ENCODE measurements at regions not wholly inside any gene's neighbourhood (a gene's known extent, or its start where the extent isn't known, plus 50 kb on each side); places are given as distances from the start of the nearest gene placed in this dataset.

- dilution Hi-C loops (cut with HindIII; ENCODE audit: low sequenced_read_pairs, unreplicated experiment), result no loop called here
Measured at GRCh38 chr10:3474266-3474665, 301.7 kb upstream of the PITRM1 start.

More at GRCh38 chr10:3474266-3474665, 301.7 kb upstream of the PITRM1 start:
- Histone ChIP-seq H3K4me2 (ENCODE audit: low read depth, low read length) (no peak overlapping the region), H3K23ac (ENCODE audit: low read depth, low read length) (no peak overlapping the region), H2AK9ac (replicated peaks; ENCODE audit: low read depth, low read length, poor library complexity) (no peak overlapping the region), H3K27me3 (ENCODE audit: control insufficient read depth, insufficient read depth, low read length) (no peaks in the 10 kb centered on the region), H3K9me3 (ENCODE audit: control insufficient read depth, insufficient read depth, low read length) (no peaks in the 10 kb centered on the region; the same call in 1 of the 2 replicates), H3K14ac (replicated peaks; ENCODE audit: low read depth, low read length) (no peak overlapping the region), H3K4me1 (ENCODE audit: control insufficient read depth, insufficient read depth, low read length) (peaks cover 14% of the 10 kb centered on the region), H4K20me1 (ENCODE audit: insufficient read depth, low read length) (no peaks in the 10 kb centered on the region), H3K79me1 (ENCODE audit: low read depth in 1 of 2, low read length in 2 of 2) (peaks cover 0 to 5% of the 10 kb centered on the region in 2 experiments; a peak in 2 of 4 replicates), H2AK5ac (ENCODE audit: low read depth, low read length) (peak overlapping the region; percentile 62; the same call in 1 of the 2 replicates), H2BK15ac (ENCODE audit: low read depth, low read length) (no peak overlapping the region), H2AFZ (replicated peaks; ENCODE audit: low read length, poor library complexity) (no peak overlapping the region), H3K9ac (ENCODE audit: low read depth, low read length) (no peak overlapping the region), H3K9me1 (ENCODE audit: insufficient read depth, low read length) (peaks cover 15% of the 10 kb centered on the region), H2BK120ac (ENCODE audit: low read depth, low read length) (no peak overlapping the region), H4K8ac (ENCODE audit: low read depth in 2 of 2, low read length in 2 of 2) (no peak overlapping the region), H2BK5ac (ENCODE audit: low read depth, low read length, poor library complexity, severe bottlenecking) (no peak overlapping the region), H4K5ac (ENCODE audit: low read depth, low read length) (no peak overlapping the region), H2BK20ac (ENCODE audit: low read depth, low read length) (no peak overlapping the region), H3K36me3 (ENCODE audit: control insufficient read depth, insufficient read depth, low read length) (no peaks in the 10 kb centered on the region), H3K4ac (ENCODE audit: low read depth, low read length) (no peak overlapping the region), H3K18ac (ENCODE audit: low read depth, low read length) (no peak overlapping the region), H4K91ac (ENCODE audit: insufficient read depth, low read depth, low read length) (no peak overlapping the region), H3K27ac (ENCODE audit: insufficient read depth, low read length) (no peak overlapping the region), H3K56ac (ENCODE audit: extremely low read depth, insufficient read depth, low read length) (no peak overlapping the region), H3K4me3 (ENCODE audit: insufficient read depth, low read depth, low read length) (no peak overlapping the region)
- ChIA-PET CTCF (no interaction called here), POLR2A (ENCODE audit: unreplicated experiment) (no interaction called here)
- BruUV-seq (replicated peaks), result no TSS peak
- ATAC-seq (ENCODE audit: low read depth) (no peak), DNase-seq (no peak)
- intact Hi-C loops (cut with micrococcal nuclease) (no loop called here), in situ Hi-C loops (cut with MboI; ENCODE audit: low sequenced_read_pairs) (no loop called here)
- no CpG with 5 or more reads among the region's 8 CpGs for WGBS, 2 experiments (ENCODE audit: extremely low coverage in 2 of 2, insufficient read length in 1 of 2)
- TF ChIP-seq CEBPB (IDR thresholded peaks at IDR 0.05; ENCODE audit: low read depth, low read length), result no peak
- TF ChIP-seq POLR2A (IDR thresholded peaks at IDR 0.05; ENCODE audit: low read depth, low read length), result no peak
- TF ChIP-seq NFE2L2 (IDR thresholded peaks at IDR 0.05; ENCODE audit: low read depth, low read length), result no peak
- no peak for TF ChIP-seq MAZ (IDR thresholded peaks at IDR 0.05; ENCODE audit: borderline replicate concordance, low read depth, low read length)
- TF ChIP-seq ELK1 (IDR thresholded peaks at IDR 0.05; ENCODE audit: borderline replicate concordance, low read depth, low read length), result no peak
- TF ChIP-seq FOS (IDR thresholded peaks at IDR 0.05; ENCODE audit: low read depth, low read length), result no peak
- no peak for TF ChIP-seq USF2 (IDR thresholded peaks at IDR 0.05; ENCODE audit: low read depth, low read length)
- TF ChIP-seq RAD21 (IDR thresholded peaks at IDR 0.05; ENCODE audit: low read length), result no peak
- no peak for TF ChIP-seq CTCF (conservative IDR thresholded peaks at IDR 0.05; ENCODE audit: low read depth, low read length)
- TF ChIP-seq RCOR1 (IDR thresholded peaks at IDR 0.05; ENCODE audit: insufficient replicate concordance, low read length), result no peak
- no peak for TF ChIP-seq RFX5 (IDR thresholded peaks at IDR 0.05; ENCODE audit: low read depth, low read length)
- no peak for TF ChIP-seq MAFK (IDR thresholded peaks at IDR 0.05; ENCODE audit: low read depth, low read length)
- no peak for TF ChIP-seq CHD1 (IDR thresholded peaks at IDR 0.05; ENCODE audit: low read depth, low read length)
- no peak for TF ChIP-seq MXI1 (IDR thresholded peaks at IDR 0.05; ENCODE audit: borderline replicate concordance, low read depth, low read length)
- TF ChIP-seq SMC3 (IDR thresholded peaks at IDR 0.05; ENCODE audit: low read depth, low read length), result no peak
